Ishikawa (cell line): ENCODE measurements at regions not wholly inside any gene's neighbourhood (a gene's known extent, or its start where the extent isn't known, plus 50 kb on each side); places are given as distances from the start of the nearest gene placed in this dataset.

ENCODE experiments used
- CEBPB ChIP-seq: IDR thresholded peaks from 2 replicates; pipeline ENCODE4 v1.6.1; 2012
- EGR1 ChIP-seq: IDR thresholded peaks from 2 replicates; pipeline ENCODE4 v1.6.1; 2012
- EP300 ChIP-seq: IDR thresholded peaks from 2 replicates; pipeline ENCODE4 v1.6.1; 2012; ENCODE audit warnings: borderline replicate concordance
- FOXM1 ChIP-seq: IDR thresholded peaks from 2 replicates; pipeline ENCODE4 v1.6.1; 2012; ENCODE audit warnings: low read depth, borderline replicate concordance
- RAD21 ChIP-seq: IDR thresholded peaks from 2 replicates; pipeline ENCODE4 v1.6.1; 2012; ENCODE audit warnings: low read depth
- TAF1 ChIP-seq: IDR thresholded peaks from 2 replicates; pipeline ENCODE4 v1.6.1; 2012; ENCODE audit warnings: low read depth, mild to moderate bottlenecking
- YY1 ChIP-seq: IDR thresholded peaks from 2 replicates; pipeline ENCODE4 v1.6.1; 2012; ENCODE audit warnings: low read depth
- TF ChIP-seq, protein P1 (sequence below): IDR thresholded peaks from 2 replicates; pipeline ENCODE4 v1.6.1; 2012
- TF ChIP-seq, protein P2 (sequence below): IDR thresholded peaks from 2 replicates; pipeline ENCODE4 v1.6.1; 2012; ENCODE audit warnings: low read depth, mild to moderate bottlenecking

DNA sequence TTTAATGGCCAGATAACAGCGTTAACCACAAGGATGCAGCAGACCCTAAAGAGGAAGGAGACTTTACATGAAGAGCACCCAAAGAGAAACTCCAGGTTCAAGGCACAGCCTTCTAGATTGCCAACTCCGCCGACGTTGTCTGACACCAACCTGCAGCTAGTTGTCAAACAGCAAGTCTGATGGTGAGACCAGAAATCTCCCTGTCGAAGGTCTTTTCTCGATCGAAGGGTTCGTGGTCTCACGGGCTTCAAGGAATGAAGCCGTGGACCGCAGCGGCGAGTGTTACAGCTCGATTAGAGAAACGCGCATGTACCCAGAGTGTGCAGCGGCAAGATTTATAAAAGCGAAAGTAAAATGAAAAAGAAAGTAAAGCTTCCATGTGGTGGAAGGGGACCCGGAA is 656.3 kb downstream of the XIRP2 start:
- TF ChIP-seq FOXM1 (no peak), TAF1 (no peak), EP300 (no peak), EGR1 (no peak), CEBPB (no peak), YY1 (no peak), RAD21 (no peak)
- TF ChIP-seq, protein P1, sequence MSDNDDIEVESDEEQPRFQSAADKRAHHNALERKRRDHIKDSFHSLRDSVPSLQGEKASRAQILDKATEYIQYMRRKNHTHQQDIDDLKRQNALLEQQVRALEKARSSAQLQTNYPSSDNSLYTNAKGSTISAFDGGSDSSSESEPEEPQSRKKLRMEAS, result no peak
- TF ChIP-seq, protein P2, sequence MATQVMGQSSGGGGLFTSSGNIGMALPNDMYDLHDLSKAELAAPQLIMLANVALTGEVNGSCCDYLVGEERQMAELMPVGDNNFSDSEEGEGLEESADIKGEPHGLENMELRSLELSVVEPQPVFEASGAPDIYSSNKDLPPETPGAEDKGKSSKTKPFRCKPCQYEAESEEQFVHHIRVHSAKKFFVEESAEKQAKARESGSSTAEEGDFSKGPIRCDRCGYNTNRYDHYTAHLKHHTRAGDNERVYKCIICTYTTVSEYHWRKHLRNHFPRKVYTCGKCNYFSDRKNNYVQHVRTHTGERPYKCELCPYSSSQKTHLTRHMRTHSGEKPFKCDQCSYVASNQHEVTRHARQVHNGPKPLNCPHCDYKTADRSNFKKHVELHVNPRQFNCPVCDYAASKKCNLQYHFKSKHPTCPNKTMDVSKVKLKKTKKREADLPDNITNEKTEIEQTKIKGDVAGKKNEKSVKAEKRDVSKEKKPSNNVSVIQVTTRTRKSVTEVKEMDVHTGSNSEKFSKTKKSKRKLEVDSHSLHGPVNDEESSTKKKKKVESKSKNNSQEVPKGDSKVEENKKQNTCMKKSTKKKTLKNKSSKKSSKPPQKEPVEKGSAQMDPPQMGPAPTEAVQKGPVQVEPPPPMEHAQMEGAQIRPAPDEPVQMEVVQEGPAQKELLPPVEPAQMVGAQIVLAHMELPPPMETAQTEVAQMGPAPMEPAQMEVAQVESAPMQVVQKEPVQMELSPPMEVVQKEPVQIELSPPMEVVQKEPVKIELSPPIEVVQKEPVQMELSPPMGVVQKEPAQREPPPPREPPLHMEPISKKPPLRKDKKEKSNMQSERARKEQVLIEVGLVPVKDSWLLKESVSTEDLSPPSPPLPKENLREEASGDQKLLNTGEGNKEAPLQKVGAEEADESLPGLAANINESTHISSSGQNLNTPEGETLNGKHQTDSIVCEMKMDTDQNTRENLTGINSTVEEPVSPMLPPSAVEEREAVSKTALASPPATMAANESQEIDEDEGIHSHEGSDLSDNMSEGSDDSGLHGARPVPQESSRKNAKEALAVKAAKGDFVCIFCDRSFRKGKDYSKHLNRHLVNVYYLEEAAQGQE, result no peak
